MCF 10A (cell line): ENCODE measurements at regions not wholly inside any gene's neighbourhood (a gene's known extent, or its start where the extent isn't known, plus 50 kb on each side); places are given as distances from the start of the nearest gene placed in this dataset.

Source experiments
- BruUV-seq: library from RNA; stranded (reverse); fragments of 400-500 nt; replicated peaks from 2 replicates; lab custom pipeline; 2021; lab: Mats Ljungman, UMichigan
- CTCF ChIA-PET: fragments of 300-600 bp; sonication (Branson Sonifier 250); formaldehyde crosslinking; extraction: SDS; loops from one replicate; lab custom pipeline; 2021; ENCODE audit warnings: antibody characterized with exemption, inconsistent platforms; lab: Yijun Ruan, JAX
- POLR2A ChIA-PET: fragments of 300-600, 350-650 bp; sonication (Branson Sonifier 250); formaldehyde crosslinking; extraction: SDS; loops from one replicate; lab custom pipeline; 2020; ENCODE audit warnings: antibody characterized with exemption, inconsistent platforms; lab: Yijun Ruan, JAX
- DNase-seq: peaks from one replicate; pipeline ENCODE4 v3.0.0-alpha.2; 2018; ENCODE audit not compliant: unreplicated experiment
- H3K27ac Mint-ChIP-seq: one replicate; pipeline ENCODE4 v1.8.0; 2022; ENCODE audit warnings: mild to moderate bottlenecking, low read depth, mixed read lengths; ENCODE audit not compliant: unreplicated experiment
- H3K27me3 Mint-ChIP-seq: one replicate; pipeline ENCODE4 v1.8.0; 2022; ENCODE audit warnings: mixed read lengths; ENCODE audit not compliant: insufficient read depth, unreplicated experiment
- H3K36me3 Mint-ChIP-seq: one replicate; pipeline ENCODE4 v1.8.0; 2022; ENCODE audit warnings: mild to moderate bottlenecking, moderate library complexity, mixed read lengths; ENCODE audit not compliant: insufficient read depth, unreplicated experiment
- H3K4me1 Mint-ChIP-seq: one replicate; pipeline ENCODE4 v1.8.0; 2022; ENCODE audit warnings: mixed read lengths; ENCODE audit not compliant: insufficient read depth, unreplicated experiment
- H3K4me3 Mint-ChIP-seq: one replicate; pipeline ENCODE4 v1.8.0; 2022; ENCODE audit warnings: mild to moderate bottlenecking, moderate library complexity, mixed read lengths; ENCODE audit not compliant: unreplicated experiment
- H3K9me3 Mint-ChIP-seq: one replicate; pipeline ENCODE4 v1.8.0; 2022; ENCODE audit warnings: mixed read lengths; ENCODE audit not compliant: unreplicated experiment
- CTCF ChIP-seq: fragments of 200-600 bp; IDR thresholded peaks from one replicate; pipeline ENCODE4 v1.8.0; 2022; ENCODE audit warnings: antibody characterized with exemption, mild to moderate bottlenecking; ENCODE audit not compliant: unreplicated experiment
- intact Hi-C: fragments of 100-400 bp; cut with micrococcal nuclease; formaldehyde crosslinking; loops from 2 replicates; pipeline ENCODE4 v1.14.1; 2022

GRCh38 chr4:52172166-52172565 is 121.1 kb downstream of the SPATA18 start:
- TF ChIP-seq CTCF: no peak
- ChIA-PET POLR2A (no interaction called here), CTCF (interaction anchor here (0.6 kb wide), 1 partner anchor 194 kb away, joined by 5 read pairs; no protein-coding TSS in a partner anchor)
- intact Hi-C loops: no loop called here
- H3K36me3 Mint-ChIP-seq: no peaks in the 10 kb centered on the region
- peak; percentile 20 for DNase-seq
- H3K4me1 Mint-ChIP-seq: no peaks in the 10 kb centered on the region
- H3K27me3 Mint-ChIP-seq: peaks cover 13% of the 10 kb centered on the region
- H3K27ac Mint-ChIP-seq: no peak overlapping the region
- H3K9me3 Mint-ChIP-seq: no peaks in the 10 kb centered on the region
- no peak overlapping the region for H3K4me3 Mint-ChIP-seq
- BruUV-seq: no TSS peak

GRCh38 chr4:52173470-52174045 is 122.5 kb downstream of the SPATA18 start:
- Mint-ChIP-seq H3K9me3 (no peaks in the 10 kb centered on the region), H3K36me3 (no peaks in the 10 kb centered on the region), H3K27me3 (peaks cover 13% of the 10 kb centered on the region), H3K4me3 (no peak overlapping the region), H3K27ac (no peak overlapping the region), H3K4me1 (no peaks in the 10 kb centered on the region)
- BruUV-seq: no TSS peak
- intact Hi-C loops: no loop called here
- TF ChIP-seq CTCF: no peak
- peak; percentile 22 for DNase-seq
- CTCF ChIA-PET: interaction anchor here (0.6 to 0.7 kb wide), 2 partner anchors 493 to 1757 kb away, joined by 3 to 6 read pairs; no protein-coding TSS in a partner anchor
- POLR2A ChIA-PET: interaction anchor here (0.6 to 0.7 kb wide), 2 partner anchors 26 to 242 kb away, joined by 3 to 4 read pairs; no protein-coding TSS in a partner anchor

- no peak for DNase-seq
- Mint-ChIP-seq H3K9me3 (no peaks in the 10 kb centered on the region), H3K27me3 (peaks cover 14% of the 10 kb centered on the region), H3K4me3 (no peak overlapping the region), H3K27ac (no peak overlapping the region), H3K36me3 (no peaks in the 10 kb centered on the region), H3K4me1 (no peaks in the 10 kb centered on the region)
- ChIA-PET POLR2A (no interaction called here), CTCF (no interaction called here)
- no peak for TF ChIP-seq CTCF
- BruUV-seq: no TSS peak
- intact Hi-C loops: no loop called here
Measured at GRCh38 chr4:52187603-52188002, 136.5 kb downstream of the SPATA18 start.

GRCh38 chr4:52192001-52192400 is 140.9 kb downstream of the SPATA18 start:
- TF ChIP-seq CTCF: no peak
- H3K9me3 Mint-ChIP-seq: no peaks in the 10 kb centered on the region

More at GRCh38 chr4:52192001-52192400, 140.9 kb downstream of the SPATA18 start:
- Mint-ChIP-seq H3K4me3 (no peak overlapping the region), H3K27ac (no peak overlapping the region), H3K27me3 (peaks cover 14% of the 10 kb centered on the region), H3K36me3 (no peaks in the 10 kb centered on the region), H3K4me1 (no peaks in the 10 kb centered on the region)
- no TSS peak for BruUV-seq
- no peak for DNase-seq
- CTCF ChIA-PET: no interaction called here
- POLR2A ChIA-PET: no interaction called here
- intact Hi-C loops: no loop called here
